ENCODE measurements at regions not wholly inside any gene's neighbourhood (a gene's known extent, or its start where the extent isn't known, plus 50 kb on each side); places are given as distances from the start of the nearest gene placed in this dataset.

DNA sequence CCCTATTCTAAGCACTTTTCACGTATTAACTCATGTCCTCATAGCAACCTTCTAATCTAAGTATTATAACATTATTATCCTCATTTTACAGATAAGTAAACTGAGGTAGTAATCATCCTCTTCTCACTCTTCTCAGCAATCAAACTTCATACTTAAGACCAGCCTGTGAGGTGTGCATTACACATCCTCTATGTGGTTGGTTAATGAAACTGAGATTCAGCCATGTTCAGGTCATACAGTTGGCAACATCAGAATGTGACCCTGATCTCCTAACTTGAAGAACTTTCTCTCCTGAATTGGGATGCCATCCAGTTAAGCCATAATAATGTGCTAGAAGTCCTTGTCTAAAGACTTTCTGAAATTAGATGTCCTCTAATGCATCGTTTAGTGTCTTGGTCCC lies 275.1 kb upstream of the ANKRD55 start:
- no peak for DNase-seq

DNA sequence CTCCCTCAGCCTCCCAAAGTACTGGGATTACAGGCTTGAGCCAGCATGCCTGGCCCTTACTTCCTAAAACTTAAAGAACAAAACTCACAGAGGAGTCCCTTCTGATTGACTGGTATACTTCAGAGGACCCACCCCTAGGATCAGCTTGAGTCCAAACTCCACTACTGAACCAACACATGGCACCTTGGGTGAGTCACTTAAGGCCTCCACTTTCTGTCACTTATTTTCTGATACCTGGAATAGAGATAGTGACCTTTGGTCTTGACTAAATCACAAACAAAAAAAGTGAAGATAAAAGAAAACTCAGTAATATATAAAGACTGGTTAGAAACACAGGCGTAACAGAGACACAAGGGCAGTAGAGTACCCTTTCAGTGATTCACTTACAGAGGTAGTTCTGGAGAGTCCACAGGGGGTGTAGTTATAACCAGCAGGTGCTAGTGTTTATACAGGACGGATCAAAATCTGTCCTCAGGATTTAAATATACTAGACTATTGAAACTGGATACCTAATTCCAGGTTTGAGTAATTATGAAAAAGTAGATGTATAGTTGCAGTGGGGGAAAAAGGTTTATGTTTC lies 274.3 kb upstream of the ANKRD55 start:
- DNase-seq: no peak

DNA sequence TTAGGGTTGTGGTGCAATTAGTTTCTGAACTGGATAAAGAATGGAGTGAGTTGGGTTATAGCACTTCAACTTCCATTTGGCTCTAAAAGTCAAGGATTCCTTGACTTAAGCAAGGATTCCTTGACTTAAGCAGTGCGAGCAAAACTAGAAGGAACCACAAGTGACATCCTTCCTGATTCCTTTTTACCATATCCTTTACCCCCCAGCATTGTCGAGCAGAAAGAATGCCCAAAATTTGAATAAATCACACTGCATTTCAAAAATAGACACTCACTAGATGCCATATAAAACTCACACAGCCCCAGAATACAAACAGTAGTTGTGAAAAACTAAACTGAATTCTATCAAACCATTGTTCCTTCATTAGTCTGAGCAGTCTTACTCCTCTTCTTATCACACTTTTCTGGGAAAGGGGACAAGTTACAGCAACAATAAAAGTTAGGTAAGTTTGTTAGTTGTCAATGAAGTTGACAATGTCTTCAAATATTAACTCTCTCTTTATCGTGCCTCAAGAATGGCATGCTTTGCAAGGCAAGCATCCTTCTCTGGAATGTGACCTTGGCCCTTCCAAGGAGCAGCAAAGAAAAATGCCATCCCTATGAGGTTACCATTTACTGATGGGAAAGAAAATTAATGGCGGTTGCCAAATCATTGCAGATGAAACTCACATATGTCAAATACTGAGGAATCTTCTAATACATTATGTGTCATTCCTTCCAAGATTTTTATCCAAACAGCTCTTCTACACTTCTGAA lies 273.3 kb upstream of the ANKRD55 start:
- DNase-seq: no peak

DNA sequence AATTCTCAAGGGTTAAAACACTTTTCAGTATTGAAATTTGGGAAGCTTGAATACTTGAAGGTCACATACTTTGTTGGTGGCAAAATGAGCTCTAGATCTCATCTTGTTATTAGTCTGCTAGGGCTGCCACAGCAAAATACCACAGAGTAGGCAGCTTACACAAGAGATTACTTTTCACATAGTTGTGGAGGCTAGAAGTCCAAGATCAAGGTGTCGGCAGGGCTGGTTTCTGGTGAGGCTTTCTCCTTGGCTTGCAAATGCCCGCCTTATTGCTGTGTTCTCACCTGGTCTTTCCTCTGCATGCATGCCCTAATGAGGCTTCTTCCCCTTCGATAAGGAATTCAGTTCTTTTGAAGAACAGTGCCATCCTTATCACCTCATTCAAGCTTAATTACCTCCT lies 270.8 kb upstream of the ANKRD55 start:
- DNase-seq: no peak

- no peak for DNase-seq
These were observed 268.8 kb upstream of the ANKRD55 start for GRCh38 chr5:56501781-56502557.

DNA sequence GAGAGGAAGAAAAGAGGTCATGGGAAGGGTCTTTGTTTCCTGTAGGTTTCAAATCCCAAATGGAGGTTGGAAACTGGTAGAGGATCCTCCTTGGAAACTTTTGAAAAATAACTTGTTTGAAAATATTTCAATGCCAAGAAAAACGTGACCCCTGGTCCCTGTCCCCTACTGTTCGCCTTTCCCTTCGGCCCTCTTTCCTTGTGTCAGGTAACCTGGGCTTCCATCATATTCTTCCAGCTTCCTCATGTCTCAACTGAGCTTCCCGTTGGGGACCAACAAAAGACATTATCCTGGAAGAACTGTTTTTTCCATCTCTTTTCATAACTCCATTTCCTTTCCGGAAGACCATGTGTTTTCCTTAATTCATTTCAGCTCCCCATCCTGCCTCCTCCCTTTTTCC lies 266.8 kb upstream of the ANKRD55 start:
- no peak for DNase-seq

GRCh38 chr5:56499491-56499890 lies 266.4 kb upstream of the ANKRD55 start:
- DNase-seq: no peak

DNA sequence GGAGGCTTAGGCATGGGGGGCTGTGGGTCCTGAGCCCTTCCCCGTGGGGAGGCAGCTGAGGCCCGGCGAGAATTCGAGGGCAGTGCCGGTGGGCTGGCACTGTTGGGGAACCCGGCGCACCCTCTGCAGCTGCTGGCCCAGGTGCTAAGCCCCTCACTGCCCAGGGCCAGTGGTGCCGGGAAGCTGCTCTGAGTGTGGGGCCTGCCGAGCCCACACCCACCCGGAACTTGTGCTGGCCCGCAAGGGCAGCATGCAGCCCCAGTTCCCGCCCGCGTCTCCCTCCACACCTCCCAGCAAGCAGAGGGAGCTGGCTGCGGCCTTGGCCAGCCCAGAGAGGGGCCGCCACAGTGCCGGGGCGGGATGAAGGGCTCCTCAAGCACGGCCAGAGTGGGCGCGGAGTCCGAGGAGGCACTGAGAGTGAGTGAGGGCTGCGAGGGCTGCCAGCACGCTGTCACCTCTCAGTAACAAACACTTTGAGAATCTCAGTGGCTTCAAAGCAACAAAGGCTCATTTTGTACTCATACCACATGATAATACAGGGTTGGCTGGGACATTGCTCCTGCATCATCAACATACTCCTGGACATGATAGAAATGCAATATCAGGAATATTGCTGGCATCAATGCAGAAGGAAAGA lies 265.7 kb upstream of the ANKRD55 start:
- DNase-seq: no peak

DNA sequence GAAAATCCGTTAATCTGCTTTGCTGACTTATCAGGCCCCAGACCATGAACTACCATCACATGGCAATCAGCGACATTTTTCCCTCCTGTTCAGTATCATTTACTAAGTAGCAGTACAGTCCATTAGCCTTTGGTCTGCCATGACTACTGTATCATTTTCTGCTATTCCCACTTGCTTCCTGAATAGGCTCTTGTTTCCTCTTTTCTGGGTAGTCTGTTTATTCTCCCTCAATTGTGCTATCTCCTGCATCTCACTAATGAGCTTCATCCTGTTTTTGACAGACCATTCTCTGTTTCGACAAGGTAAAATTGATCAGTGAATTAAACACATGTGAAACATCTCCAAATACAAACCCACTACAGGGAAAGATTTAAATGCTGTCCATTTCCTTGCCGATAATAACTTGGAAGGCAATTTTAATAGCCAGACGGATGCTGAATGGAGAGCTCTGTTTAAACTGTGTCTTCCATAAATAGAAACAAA lies 263.5 kb upstream of the ANKRD55 start:
- no peak for DNase-seq

DNA sequence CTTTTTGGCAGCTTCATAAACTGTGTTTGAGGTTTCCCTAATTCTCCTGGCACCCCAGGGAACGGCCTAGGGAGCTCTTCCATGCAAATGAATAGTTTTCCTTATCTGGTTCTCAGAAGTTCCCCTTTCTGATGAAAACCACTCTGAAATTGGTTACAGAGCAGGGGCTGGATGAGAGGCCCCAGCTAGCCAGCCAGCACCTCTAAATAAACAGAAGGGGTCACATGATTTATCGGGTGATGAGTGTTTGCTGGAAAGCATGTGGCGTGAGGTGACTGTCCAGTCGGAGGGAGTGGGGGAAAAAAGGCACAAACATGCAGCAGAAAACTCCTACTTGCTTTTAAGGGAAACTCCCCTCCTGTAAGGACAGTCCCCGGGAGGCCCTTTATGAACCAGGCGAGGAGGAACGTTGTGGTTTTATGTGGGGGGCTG lies 261.2 kb upstream of the ANKRD55 start:
- DNase-seq: no peak

DNA sequence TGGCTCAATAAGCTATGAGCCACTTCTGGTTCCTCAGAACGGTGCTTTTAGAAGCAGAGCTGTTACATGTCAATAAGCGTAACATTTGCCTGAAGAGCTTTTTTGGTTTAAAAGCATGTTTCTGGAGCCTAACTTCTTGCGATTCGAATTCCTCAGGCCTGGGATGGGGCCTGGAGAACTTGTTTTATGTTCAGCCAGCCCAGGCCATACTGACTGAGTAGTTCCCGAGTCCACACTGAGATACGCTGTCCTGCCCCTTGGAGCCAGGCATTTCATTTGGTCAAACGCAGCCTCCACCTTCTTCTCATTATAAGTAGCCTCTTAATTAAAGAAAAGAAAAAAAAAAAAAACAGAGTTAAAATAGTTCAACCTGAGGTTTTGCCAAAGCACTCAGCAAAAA lies 260.6 kb upstream of the ANKRD55 start:
- no peak for DNase-seq

- DNase-seq: no peak
These were observed 260.2 kb upstream of the ANKRD55 start for GRCh38 chr5:56493308-56493707.

GRCh38 chr5:56492812-56493211 lies 259.7 kb upstream of the ANKRD55 start:
- no peak for DNase-seq

DNA sequence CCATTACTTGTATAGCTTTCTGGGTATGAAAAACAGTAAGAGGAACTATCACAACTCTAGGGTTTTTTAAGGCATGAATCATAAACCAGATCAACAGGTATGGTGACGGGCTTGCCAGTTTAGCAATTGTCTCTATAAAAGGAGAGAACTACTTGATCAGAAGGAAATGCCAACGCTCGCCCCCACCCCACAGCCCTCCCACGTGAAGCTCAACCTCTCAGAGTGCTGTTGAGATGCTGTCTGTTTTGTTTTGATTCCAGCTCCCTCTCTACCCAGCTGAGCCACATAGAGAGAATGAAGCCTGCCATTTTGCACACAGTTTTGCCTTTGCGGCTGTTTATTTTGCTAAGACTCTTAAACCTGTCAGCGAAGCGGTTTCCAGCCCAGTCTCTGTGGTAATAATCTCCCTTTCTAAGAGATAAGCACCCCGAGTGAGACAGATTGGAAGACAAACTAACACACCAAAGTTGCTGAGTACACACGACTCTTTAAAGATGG lies 257.9 kb upstream of the ANKRD55 start:
- DNase-seq: peak; percentile 13

DNA sequence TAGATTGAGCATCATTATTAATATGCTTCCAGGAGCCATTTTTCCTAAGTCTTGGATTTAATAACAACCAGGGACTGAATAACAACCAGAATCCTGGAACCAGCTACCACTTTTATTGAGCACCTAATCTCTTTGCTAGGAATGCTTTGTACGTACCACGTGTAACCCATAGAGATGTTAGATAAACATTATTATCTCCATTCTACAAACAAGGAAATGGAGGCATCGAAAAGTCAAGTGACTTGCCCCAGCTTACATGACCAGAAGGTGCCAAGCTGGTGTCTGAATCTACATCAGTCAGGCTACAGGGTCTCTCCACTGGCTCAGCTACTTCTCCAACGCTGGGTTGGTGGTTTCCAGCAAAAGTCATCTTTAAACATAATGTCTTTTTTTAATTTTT lies 256.1 kb upstream of the ANKRD55 start:
- no peak for DNase-seq

DNA sequence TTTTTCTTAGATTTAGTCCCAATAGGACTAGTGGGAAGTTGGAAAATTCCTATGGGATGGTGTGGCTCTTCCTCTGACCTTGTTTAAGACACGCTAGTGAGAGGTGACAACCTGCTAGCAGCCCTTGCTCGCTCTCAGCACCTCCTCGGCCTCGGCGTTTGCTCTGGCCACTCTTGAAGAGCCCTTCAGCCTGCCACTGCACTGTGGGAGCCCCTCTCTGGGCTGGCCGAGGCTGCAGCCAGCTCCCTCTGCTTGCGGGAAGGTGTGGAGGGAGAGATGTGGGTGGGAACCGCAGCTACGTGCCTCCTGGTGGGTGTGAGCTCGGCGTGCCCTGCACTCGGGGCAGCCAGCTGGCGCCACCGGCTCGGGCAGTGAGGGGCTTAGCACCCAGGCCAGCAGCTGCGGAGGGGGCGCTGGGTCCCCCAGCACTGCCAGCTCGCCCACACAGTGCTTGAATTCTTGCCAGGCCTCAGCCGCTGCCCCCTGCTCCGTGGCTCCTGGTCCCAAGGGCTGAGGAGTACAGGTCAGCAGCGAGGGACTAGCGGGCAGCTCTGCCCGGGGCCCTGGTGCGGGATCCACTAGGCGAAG lies 254.5 kb upstream of the ANKRD55 start:
- no peak for DNase-seq

GRCh38 chr5:56482363-56482762 lies 249.2 kb upstream of the ANKRD55 start:
- no peak for DNase-seq

DNA sequence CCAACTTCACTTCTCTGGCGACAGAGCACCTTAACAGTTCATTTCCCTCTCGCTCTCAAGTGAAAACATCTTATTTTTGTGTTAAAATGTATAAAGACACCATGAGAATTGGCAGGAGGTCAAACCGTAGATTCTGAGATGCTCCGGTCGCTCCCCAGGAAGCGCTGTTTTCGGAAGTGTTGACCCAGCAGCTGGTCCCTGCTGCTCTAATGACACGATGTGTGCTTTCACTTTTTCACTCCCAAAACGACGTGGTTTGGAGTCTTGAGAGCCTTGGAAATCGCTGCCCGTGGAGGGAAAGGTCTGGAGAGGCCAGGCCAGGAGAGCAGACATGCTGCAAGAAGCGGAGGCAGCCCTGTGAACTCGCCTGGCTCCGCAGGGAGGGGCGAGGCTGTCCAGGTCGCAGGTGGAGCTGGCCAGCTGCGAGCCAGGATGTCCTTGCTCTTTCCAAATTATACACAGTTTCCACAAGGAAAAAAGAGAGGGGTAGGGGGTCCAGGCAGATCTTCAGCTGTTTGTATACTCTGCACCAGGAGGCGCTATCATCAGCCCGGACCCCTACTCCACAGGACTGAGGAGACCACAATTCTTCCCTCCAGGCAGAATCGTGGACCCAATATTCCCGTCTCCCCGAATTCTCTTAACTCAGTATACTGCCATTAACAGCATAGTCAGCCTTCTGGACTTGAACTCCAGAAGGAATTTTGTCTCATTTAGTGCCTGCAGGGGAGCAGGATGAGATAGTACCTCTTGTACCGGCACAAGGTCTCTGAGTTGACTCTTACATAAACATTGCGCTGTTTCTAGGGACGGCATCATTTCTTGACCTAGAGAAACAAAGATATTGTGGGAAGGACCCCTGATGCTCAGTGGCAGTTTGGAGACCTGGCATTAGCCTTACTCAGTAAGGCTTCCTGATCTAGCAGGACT lies 248.6 kb upstream of the ANKRD55 start:
- no peak for DNase-seq

DNA sequence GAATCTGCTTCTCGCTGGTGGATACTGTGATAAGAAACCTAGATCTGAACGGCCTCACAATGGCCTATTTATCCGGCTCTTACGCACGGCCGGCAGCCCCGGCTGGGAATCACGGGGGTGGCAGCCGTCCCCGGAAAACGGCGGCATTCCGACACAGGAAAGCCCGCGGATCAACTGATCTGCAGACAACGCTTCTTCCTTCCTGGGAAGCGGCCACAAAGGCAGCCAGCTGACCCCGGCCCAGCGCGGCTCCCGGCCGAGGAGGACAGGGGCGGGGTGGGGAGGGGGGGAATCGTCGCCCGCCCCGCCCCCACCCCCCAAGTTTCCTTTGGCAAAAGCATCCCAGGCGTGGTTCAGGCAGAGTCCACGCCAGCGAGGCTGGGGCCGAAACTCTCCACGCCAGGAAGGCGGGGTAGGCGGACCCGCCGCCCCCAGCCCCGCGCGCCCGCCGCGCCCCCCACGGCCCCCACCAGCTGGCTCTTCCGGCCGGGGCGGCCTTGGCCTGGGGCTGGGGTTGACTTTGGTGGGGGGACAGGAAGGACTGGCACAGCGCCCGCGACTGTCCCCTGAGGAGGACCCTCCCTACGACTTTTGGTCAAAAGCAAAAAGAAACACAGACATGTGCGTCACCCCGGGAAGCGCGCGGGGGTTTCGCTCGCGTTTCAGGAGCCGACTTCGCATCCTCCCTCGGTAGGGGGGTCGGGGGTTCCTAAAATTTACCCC lies 247.7 kb upstream of the ANKRD55 start:
- peak; percentile 41 for DNase-seq

GRCh38 chr5:56480078-56480704 lies 247.1 kb upstream of the ANKRD55 start:
- DNase-seq: peak; percentile 44

GRCh38 chr5:56479696-56480077 lies 246.6 kb upstream of the ANKRD55 start:
- no peak for DNase-seq

Measured in CD4-positive, alpha-beta T cell treated with Interleukin-10 for 1 hour (primary cell).